ENCODE measurements at regions not wholly inside any gene's neighbourhood (a gene's known extent, or its start where the extent isn't known, plus 50 kb on each side); places are given as distances from the start of the nearest gene placed in this dataset.

DNA sequence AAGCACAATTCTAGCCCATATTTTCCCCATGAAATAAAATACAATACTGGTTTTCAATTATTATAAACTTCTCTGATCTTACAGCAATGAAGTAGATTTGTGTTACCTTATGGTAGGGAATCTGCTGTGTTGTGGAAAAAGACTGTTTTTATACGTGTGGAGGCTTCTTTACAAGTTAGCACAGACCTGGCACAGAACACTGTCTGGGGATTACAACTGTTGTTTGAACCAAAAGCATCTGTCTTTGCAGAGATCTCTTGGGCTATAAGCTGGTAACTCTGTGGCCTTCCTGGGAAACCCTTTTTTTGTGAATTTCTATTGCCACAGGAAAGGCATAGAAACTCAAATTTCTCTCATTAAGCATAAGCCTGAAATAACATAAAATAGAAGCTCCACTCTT is 581.9 kb downstream of the TUSC7 start (continued):
- TF ChIP-seq CHD7 (IDR thresholded peaks at IDR 0.05; ENCODE audit: insufficient replicate concordance, low read length) (no peak), GTF2F1 (IDR thresholded peaks at IDR 0.05; ENCODE audit: borderline replicate concordance, low read depth, low read length) (no peak), ATF3 (IDR thresholded peaks at IDR 0.05; ENCODE audit: insufficient read depth, low read depth, low read length) (no peak), JUN (IDR thresholded peaks at IDR 0.05; ENCODE audit: low read depth, low read length) (no peak), GABPA (IDR thresholded peaks at IDR 0.05; ENCODE audit: borderline replicate concordance, insufficient read depth, low read length) (no peak), POU5F1 (IDR thresholded peaks at IDR 0.05; ENCODE audit: low read depth, low read length) (no peak), KDM5A (IDR thresholded peaks at IDR 0.05; ENCODE audit: low read length) (no peak), POLR2AphosphoS5 (IDR thresholded peaks at IDR 0.05; ENCODE audit: low read depth, low read length) (no peak), KDM1A (IDR thresholded peaks at IDR 0.05; ENCODE audit: borderline replicate concordance, low read length) (no peak), HDAC2 (IDR thresholded peaks at IDR 0.05; ENCODE audit: borderline replicate concordance in 1 of 2, low read depth in 2 of 2, low read length in 2 of 2) (no peak), SUZ12 (IDR thresholded peaks at IDR 0.05; ENCODE audit: low read length) (no peak)
